Fibroblast of skin of right biceps (primary cell): ENCODE measurements at regions not wholly inside any gene's neighbourhood (a gene's known extent, or its start where the extent isn't known, plus 50 kb on each side); places are given as distances from the start of the nearest gene placed in this dataset.
"Not testable (repeated sequence)": the region's sequence is repeated elsewhere in the genome, so short reads cannot be mapped to it uniquely, and the experiment has no call there.

ENCODE experiments used
- DNase-seq: peaks from one replicate; pipeline ENCODE4 v3.0.0-alpha.2; 2013

DNA sequence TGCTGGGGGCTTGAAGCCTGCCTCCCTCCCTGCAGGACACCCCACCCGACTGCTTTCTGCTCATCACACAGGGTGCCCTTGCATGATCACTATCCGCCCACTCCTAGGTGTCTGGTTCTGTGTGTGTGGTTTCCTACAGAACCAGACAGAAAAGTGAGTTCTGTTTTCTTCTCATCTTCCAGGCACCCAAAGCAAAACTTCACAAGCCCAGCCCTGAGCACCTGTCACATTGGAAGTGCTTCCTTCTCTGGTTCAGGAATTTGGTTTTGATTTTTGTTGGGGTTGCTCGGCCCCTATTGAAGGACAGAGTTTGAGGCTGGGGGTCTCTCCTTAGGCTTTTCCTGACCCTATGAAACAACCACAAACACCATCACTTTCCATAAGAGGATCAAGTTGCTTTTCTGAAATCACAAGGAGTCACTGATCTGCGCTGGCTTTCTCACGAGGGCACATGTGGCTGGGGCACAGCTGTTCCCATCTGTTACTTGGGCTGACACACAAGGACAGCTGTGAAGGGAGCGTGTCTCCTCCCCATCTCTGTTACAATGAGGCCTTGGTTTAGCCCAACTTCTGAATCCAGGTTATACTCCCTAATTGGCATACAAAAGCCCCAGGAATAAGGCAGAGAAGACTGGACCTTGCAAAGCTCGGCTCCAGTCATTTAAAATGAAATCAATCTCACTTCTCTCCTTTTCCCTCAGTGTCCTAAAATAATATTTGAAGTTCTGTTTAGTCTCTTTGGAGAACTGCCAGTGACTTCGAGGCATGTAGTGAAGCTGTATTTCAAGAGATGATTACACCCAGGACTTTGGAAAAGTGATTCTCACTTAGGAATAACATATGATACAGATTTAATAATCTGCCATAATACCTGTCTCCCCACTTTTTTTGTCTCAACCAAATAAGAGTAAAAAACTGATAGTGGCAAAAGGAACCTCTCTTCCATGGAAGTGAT, 213.1 kb upstream of the GAS1 start:
- peak; percentile 16 for DNase-seq

DNA sequence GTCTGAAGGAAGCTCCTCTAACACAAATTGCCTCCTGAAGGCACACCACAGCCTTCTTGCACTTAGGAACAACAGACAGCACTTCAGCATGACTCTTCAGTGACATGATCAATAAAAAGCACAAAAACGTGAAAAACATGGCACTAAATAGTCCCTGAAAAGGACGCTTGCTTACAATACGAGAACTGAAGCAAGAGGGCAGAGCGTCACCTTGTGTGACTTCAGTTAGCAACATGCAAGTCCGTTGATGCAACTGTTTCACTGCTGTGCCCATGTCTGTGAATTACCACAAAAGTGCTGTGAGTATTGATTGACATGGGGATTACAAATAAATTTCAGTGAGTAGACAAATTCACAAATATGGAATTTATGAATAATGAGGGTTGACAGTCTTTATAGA, 219.9 kb upstream of the GAS1 start:
- no peak for DNase-seq

DNA sequence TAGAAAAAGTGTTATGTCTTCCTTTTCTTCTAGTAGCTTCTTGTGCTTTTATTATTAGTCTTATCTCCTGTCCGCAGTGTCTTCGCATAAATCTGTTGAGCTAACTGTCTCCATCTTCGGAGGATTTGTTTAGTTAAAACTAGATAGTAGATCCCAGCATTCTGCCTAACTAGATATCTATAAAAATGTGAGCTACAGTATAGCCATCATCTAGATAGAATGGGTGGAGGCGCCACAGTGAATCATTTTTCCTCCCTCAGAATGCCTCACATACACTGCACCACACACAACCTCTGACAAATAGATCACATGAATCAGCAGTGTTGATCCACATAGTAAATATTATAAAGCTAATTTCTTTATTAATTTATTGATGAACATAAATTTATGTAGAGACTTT, 220.3 kb upstream of the GAS1 start:
- peak; percentile 21 for DNase-seq

DNA sequence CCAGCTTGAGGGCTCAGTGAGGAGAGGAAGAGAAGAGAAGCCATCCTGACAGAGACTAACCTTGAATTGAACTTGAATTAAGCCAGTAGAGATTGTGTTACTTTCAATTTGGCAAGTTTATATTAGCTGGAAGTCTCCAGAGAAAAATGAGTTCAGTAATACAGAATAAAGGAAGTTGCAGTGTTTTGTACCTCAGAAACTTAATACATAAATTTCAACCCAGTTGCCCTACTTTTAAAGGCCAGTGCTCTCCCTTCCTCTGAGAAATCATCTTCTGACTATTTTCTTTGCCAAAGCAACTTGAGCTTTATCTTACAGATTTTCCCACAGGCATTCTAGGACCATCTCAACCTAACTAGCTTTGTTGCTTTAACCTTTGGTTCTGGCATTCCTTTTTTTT, 231.0 kb upstream of the GAS1 start:
- no peak for DNase-seq

DNA sequence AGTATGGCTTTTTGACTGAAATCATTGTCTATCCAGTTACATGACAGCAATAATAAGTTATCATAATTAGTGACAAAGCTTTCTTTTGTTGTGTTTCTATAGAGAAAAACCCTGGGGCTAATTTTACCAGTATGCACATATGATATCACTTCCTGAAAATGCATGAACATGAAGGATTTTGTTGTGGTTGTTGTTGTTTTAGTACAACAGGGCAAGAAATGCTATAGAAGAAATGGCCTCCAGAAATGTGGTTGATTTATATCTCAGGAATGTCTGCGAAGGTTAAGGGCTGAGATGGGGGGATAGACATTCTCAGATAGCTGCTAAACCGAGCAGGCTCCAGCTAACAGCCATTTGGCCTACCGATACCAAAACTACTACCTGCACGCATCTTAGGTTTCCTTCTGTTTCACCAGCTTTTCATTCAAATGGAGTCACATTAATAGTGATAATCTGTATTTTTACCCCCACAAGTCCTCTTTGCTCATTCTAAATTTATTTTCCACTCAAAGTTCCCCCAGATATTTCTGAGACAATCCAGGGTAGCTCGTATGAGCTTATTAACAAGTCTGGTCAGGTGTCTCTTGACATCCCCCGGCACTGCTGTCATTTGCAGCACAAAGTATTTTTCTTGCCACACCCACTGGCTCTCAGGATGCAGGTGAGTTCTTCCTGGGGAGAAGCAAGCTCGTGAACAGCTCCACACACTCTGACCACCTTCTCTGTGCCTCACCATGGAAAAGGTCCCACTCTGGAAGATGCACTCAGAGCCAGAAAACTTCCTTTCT, 232.4 kb upstream of the GAS1 start:
- peak; percentile 90 for DNase-seq

DNA sequence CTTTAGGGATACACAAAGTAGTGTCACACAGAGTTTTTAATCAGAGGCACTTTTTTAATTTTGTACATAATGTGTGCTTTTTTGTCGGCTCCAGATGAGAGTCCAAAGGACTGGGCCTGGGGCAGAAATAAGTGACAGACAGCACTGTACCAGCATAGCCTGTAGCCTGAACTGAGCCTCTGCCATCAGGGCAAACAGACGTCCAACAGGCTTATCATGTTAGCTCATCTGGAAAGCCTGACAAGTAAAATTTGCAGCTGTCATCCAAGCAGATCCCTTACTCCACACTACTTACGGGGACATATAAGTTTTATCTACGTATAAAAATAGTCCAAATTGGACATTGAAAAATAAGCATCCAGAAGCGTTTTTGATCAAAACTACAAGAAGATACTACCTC, 233.1 kb upstream of the GAS1 start:
- no peak for DNase-seq

DNA sequence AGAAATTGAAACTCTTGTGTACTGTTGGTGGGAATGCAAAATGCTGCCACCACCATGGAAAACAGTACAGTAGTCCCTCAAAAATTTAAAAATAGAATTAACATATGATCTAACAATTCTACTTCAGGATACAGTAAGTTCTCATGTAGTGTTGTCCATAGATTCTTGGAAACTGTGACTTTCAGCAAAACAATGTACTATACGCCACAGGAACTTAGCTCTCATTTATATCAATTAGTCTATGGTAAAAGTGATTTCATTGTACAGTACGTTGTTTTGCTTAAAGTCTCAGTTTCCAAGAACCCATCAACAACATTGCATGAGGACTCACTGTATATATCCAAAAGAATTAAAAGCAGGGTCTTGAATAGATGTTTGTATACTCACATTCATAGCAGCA, 233.5 kb upstream of the GAS1 start:
- peak; percentile 86 for DNase-seq

DNA sequence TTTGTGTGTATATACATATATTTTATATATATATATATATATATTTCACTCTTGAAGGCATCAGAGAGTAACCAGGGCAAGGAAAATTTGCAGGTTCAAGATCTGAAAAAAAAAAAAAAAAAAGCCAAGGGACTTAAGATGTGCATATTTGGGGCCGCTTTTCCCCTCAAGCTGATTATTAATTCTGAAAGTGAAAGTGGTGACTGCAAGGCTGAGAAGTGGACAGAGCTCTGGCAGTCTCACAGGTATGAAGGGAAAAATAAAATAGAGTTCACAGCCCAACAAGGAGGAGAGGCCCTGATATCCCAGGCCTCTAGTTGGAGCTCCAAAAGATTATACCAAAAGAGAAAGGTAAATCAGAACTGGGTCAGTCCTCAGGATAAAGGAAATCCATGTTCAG, 234.4 kb upstream of the GAS1 start:
- no peak for DNase-seq

DNA sequence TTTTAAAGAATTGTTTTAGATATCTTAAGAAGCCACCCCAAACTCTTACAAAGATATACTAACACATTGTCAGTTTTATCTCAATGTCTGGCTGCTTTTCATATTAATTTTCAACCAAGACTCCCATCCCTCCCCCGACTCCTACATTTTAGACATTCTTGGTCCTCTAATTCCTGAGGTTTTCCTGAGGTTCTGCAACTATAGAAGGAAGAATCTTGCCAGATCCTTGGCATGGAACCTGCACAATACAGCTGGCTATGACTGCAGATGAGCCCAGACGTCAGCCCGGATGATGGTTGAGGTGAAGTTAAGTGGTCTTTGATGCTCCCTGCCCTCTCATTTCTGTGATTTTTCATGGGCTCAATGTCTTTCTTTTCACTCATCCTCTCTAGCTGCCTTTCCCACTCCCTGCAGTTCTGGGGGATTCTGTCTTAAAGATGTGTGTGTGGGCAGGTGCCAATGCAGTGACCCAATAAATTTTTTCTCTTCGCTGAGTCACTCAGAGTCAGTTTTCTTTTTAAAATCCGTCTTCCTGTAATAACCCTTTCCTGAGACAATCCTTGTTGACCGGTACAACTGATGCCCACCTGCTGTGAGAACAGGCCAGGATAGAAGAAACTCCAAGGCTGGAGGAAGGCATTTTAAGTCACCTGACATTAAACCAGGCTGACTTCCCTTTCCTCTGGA, 237.8 kb upstream of the GAS1 start:
- DNase-seq, result peak; percentile 90

DNA sequence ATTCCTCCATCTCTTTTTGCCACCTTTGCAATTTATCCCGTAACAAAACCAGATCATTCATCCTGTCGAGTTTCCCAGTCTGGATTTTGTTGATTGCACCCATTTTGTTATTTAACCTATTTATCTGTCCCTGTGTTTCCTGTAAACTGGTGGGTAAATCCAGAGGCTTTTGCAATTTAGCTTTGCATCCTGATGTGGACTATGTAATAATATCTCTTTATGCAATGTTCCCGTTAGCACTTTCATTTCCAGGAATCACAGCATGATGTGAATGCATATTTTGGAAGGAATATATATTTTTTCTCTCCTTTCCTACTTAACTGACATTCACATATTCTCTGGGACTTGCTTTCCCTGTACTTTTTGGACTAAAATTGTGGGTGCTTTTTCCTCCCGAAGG, 240.3 kb upstream of the GAS1 start:
- DNase-seq, result no peak

DNA sequence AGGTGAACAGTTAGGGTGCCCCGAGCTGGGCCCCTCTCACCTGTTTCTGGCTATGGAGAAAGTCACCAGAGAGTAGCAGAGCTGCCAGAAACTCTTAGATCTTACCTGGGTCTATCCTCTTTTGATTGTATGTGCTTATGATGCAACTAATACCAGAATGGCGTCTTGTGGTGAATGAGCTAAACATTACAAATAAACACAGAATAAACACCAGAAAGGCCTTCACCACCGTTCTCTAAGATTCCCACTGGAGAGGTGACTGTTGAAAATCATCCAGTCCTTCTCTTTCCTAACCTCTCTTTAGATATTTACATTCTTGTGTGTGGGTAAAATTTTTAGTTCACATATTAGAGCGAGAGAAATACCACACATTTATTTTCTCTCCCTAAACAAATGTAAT, 241.7 kb upstream of the GAS1 start:
- DNase-seq, result no peak

DNA sequence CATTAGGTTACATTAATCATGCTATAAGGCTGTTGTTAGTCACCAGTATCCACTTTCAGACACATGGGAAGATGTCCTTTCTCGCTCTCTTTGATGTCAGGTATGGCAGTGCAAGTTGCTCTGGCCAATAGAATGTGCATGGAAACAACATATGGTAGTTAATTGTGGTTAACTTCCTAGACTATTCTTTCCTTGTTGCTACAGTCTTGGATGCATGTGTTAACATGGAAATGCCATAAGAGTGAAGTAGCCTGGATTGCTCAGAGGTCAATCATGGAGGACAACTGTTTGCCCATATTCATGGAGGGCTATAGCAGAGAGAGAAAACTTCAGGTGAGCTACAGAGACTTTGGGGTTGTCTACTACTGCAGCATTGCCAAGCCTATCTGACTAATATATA, 245.8 kb upstream of the GAS1 start:
- peak; percentile 66 for DNase-seq

DNA sequence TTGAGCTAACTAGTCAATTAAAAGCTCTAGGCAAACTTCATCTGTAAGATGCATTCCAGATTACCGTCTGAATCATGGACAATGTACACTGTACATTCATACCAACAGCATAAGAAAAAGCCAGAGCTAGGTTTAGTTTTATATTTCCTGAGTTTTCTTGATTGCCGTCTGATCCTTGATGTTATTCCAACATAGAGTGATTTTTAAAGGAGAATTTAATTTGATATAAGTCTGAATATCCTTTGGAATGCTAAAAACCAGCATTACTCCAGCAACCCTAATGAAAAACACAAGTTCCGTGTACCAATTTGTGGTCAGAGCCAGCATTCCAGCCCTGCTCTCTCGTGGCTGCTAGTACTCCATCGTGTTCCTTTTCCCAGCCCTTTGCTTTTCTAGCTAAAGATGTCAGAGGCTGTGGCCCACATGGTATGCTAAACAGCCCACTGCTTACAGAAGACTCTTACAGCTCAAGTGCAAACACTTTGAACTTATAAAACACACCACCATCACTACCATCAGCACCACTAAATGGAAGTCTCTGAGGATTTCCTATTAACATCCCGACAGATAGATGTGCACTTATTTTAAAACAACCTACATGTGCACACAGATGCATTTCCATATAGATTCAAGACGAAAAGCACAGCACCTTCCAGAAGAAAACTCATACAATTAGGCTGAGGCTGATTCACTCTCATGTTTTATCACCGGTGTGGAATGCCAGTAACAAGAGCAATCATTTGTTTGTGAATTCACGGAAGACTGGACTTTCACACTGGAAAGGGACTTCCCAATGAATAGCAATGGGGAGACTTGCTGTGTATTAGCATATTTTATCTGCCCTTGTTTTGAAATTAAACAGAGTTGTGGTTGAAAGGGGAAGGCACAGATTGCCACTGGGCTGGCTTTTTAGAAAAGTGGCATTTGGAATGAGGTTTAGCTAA, 246.9 kb upstream of the GAS1 start:
- peak; percentile 98 for DNase-seq

DNA sequence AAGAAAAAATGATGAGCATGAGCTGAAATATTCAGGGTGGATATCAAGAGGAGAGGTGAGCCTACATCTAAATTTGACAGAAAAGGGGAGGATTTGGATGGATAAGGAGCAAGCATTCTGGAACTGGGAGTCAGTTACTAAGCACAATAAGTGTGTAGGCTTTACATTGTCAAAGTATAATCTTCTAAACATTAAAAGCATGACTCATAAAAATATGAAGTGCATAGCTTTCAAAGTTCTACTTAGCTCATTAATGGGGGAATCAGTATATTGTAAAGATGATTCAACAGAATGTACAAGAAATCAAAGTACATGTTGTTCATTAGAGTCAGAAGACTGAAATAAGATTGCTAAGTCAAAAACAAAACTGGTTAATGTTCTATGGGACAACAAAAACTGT, 248.0 kb upstream of the GAS1 start:
- DNase-seq, result peak; percentile 68

DNA sequence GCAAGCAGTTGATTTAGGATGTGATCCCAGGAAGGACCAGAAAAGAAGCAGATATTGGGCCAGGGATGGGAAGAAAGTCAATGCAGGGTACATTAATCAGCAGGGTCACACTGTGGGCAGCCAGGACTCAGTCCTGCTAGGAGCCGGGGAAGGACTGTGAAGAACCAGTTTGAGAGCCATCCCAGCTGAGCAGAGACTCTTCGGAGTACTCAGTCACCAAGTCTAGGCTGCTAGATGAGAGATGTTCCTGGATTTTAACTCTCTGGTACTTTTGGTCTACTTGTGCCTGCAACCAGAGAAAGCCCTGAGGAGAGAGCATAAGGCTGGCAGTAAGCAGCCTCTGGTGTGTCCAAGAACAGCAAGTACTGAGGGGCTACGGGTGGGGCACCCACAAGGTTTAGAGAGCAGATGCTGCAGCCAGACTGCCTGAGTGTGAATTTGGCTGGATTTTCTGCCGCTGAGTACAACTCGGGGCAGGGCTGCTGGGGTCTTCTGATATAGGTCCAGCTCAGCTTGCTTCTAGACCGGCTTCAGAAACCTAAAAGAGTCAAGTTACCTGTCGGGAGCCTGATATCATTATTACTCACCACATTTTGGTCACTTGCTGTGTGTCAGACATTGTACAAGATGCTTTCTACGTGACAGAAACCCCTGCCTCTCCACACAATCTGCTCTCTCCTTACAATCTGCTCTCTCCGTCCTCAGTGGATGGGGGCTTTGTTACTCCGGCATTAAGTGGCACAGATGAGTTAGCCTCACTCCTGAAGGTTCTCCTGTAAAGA, 250.2 kb upstream of the GAS1 start:
- DNase-seq, result no peak

DNA sequence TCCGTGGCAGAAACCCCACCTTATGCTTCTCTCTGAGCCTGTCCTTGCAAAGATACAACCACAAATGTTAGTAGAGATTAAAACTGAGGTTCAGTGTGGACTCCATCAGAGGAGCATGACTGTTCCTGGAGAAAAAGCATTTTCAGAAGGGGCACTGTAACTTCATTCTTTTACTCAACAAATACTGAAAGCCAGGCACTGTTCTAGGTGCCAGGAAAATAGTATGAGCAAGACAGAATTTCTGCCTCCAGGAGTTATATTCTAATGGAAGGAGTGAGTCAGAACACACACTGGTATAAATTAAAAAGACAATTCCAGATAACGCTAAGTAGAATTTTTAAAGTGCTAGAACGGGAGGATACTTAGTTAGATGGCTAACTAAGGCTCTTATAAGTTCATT, 251.4 kb upstream of the GAS1 start:
- peak; percentile 51 for DNase-seq

DNA sequence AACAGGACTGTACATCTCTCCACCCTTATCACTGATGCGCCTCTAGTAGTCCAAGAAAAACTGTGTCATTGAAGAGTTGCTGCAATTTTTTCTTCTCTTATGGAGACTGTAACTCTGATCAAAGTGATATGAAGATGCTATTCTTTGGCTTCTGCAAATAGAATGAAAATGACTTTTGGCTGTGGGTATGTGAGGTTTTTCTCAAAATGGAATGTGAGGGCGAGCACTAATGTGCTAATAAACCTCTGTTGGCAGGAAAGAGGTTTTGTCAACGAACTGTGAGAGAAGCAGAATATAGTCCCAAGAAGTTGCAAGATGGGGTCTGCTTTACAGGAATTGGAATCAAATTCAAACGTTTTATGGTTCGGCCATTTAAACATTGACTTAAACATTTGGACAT, 252.0 kb upstream of the GAS1 start:
- peak; percentile 50 for DNase-seq

DNA sequence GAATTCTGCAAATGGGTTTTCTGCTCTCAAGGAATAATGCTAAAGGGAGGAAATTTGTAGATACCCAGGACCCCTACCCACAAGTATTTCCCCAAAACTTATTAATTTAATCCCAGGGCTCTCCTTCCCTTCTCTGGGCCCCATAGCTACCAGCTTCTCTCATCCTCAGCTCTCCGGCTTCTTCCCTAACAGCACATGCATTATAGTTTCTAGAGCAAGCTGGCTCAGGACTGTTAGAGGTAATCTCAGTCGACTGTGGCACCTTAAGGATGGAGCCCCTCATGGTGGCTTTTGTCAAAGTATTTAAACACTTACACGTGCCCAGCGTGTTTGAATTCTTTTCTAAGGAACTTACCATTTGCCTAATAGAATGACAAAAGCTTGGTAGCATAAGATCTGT, 252.5 kb upstream of the GAS1 start:
- DNase-seq, result no peak

DNA sequence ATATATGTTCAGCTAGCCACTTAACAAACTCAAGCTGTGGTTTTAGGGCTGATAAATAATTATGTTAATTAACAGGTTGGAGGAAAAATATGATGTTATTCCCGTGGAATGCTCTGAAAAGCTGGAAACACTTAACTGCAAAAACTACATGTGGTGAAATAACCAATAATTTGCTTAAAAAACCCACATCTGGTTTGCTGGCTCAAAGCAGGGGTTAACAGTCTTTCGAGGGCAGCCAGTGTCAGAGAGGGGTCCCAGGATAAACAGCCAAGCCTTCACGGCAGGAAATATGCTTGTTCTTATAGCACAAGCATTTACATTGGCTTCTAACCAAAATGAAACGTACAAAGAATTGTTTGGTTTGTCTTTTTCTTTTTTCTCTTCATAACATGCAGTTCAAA, 254.0 kb upstream of the GAS1 start:
- peak; percentile 88 for DNase-seq

DNA sequence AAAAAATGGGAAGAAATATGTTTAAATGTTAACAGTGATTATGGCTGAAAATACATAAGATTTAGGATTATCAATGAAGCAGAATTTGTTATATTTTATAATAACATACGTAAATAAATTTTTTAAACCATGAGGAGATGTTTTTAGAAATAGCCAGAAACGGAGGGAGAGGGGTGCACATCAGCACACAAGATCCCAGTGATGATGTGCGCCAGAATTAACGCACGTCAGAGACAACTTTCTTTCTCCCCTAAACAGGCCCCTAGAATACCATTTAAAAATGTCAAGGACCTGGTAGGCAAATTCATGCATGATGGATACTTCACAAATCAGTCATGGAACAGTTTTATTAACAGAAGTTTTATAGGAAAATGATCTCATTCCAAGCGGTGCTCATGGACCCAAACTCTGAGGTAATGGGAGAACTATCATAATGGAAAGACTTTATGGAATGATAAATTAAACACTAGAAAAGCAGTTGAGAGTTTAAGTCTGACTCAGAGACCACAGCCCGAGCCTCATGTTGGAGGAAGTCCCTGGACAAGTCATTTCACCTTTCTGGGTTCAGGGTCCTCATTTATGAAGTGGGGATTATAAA, 258.9 kb upstream of the GAS1 start:
- DNase-seq, result peak; percentile 93

DNA sequence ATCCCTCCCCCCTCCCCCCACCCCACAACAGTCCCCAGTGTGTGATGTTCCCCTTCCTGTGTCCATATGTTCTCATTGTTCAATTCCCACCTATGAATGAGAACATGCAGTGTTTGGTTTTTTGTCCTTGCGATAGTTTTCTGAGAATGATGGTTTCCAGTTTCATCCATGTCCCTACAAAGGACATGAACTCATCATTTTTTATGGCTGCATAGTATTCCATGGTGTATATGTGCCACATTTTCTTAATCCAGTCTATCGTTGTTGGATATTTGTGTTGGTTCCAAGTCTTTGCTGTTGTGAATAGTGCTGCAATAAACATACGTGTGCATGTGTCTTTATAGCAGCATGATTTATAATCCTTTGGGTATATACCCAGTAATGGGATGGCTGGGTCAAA, 263.4 kb upstream of the GAS1 start:
- not testable (repeated sequence) for DNase-seq
